GM23338 (cell line): ENCODE measurements at regions not wholly inside any gene's neighbourhood (a gene's known extent, or its start where the extent isn't known, plus 50 kb on each side); places are given as distances from the start of the nearest gene placed in this dataset.
A peak's percentile ranks its signal among the peaks of the same experiment; 100 is the strongest.

Source experiments
- ATAC-seq: fragments of 200-7000 bp; cut with Tn5 transposase; 3 replicates; pipeline ENCODE4 v1.9.1; 2020
- DNase-seq: peaks from one replicate; pipeline ENCODE4 v3.0.0-alpha.2; 2015; ENCODE audit warnings: low spot score
- H2AFZ ChIP-seq: fragments of 200-600 bp; sonication (generic); 2 replicates; pipeline ENCODE4 v1.8.0; 2016; ENCODE audit warnings: antibody characterized with exemption, mild to moderate bottlenecking, moderate library complexity
- H3F3A ChIP-seq: fragments of 200-600 bp; sonication (generic); replicated peaks from 2 replicates; pipeline ENCODE4 v1.8.0; 2017; ENCODE audit warnings: antibody characterized with exemption, mixed run types, low read depth
- H3K27ac ChIP-seq: fragments of 200-600 bp; sonication (generic); 2 replicates; pipeline ENCODE4 v1.6.1; 2016; ENCODE audit warnings: low read depth
- H3K27me3 ChIP-seq: fragments of 200-600 bp; sonication (generic); 2 replicates; pipeline ENCODE4 v1.8.0; 2016; ENCODE audit warnings: mild to moderate bottlenecking, mixed run types, moderate library complexity; ENCODE audit not compliant: insufficient read depth
- H3K36me3 ChIP-seq: fragments of 200-600 bp; sonication (generic); 2 replicates; pipeline ENCODE4 v1.8.0; 2016; ENCODE audit warnings: mild to moderate bottlenecking; ENCODE audit not compliant: insufficient read depth
- H3K4me1 ChIP-seq: fragments of 200-600 bp; sonication (generic); 2 replicates; pipeline ENCODE4 v1.8.0; 2016; ENCODE audit warnings: mild to moderate bottlenecking, moderate library complexity; ENCODE audit not compliant: insufficient read depth
- H3K4me2 ChIP-seq: fragments of 200-600 bp; sonication (generic); 2 replicates; pipeline ENCODE4 v1.7.1; 2017; ENCODE audit warnings: mixed run types
- H3K4me3 ChIP-seq: fragments of 200-600 bp; sonication (generic); 2 replicates; pipeline ENCODE4 v1.6.1; 2016; ENCODE audit warnings: mixed run types
- H3K79me2 ChIP-seq: fragments of 200-600 bp; sonication (generic); replicated peaks from 2 replicates; pipeline ENCODE4 v1.8.0; 2017; ENCODE audit warnings: mild to moderate bottlenecking; ENCODE audit not compliant: insufficient read depth
- H3K9me2 ChIP-seq: fragments of 200-600 bp; sonication (generic); 2 replicates; pipeline ENCODE4 v1.8.0; 2017; ENCODE audit not compliant: insufficient read depth
- H4K20me1 ChIP-seq: fragments of 200-600 bp; sonication (generic); replicated peaks from 2 replicates; pipeline ENCODE4 v1.8.0; 2017; ENCODE audit warnings: mild to moderate bottlenecking; ENCODE audit not compliant: insufficient read depth
- H3K27ac Mint-ChIP-seq: 2 replicates; pipeline ENCODE4 v1.8.0; 2020; ENCODE audit warnings: inconsistent platforms, mild to moderate bottlenecking, moderate library complexity, mixed read lengths
- H3K27me3 Mint-ChIP-seq: 3 replicates; pipeline ENCODE4 v1.8.0; 2022; ENCODE audit warnings: low read depth, mild to moderate bottlenecking, moderate library complexity, mixed read lengths, inconsistent platforms; ENCODE audit not compliant: insufficient read depth, poor library complexity
- H3K36me3 Mint-ChIP-seq: 3 replicates; pipeline ENCODE4 v1.8.0; 2021; ENCODE audit warnings: low read depth, mild to moderate bottlenecking, inconsistent platforms, moderate library complexity, mixed read lengths
- H3K4me1 Mint-ChIP-seq: 3 replicates; pipeline ENCODE4 v1.8.0; 2020; ENCODE audit warnings: mild to moderate bottlenecking, inconsistent platforms, mixed read lengths
- H3K4me3 Mint-ChIP-seq: 3 replicates; pipeline ENCODE4 v1.8.0; 2021; ENCODE audit warnings: moderate library complexity, mild to moderate bottlenecking, inconsistent platforms, mixed read lengths
- H3K9me3 Mint-ChIP-seq: 3 replicates; pipeline ENCODE4 v1.8.0; 2020; ENCODE audit warnings: moderate library complexity, mild to moderate bottlenecking, inconsistent platforms, mixed read lengths
- EZH2phosphoT487 ChIP-seq: fragments of 200-600 bp; sonication (generic); IDR thresholded peaks from one replicate; pipeline ENCODE4 v1.8.1; 2018; ENCODE audit warnings: antibody characterized with exemption; ENCODE audit not compliant: unreplicated experiment
- JUNB ChIP-seq: IDR thresholded peaks from one replicate; pipeline ENCODE4 v1.6.1; 2016; ENCODE audit warnings: antibody characterized with exemption; ENCODE audit not compliant: unreplicated experiment
- NANOG ChIP-seq: IDR thresholded peaks from 2 replicates; pipeline ENCODE4 v1.6.1; 2016; ENCODE audit warnings: antibody characterized with exemption, borderline replicate concordance
- POLR2AphosphoS5 ChIP-seq: IDR thresholded peaks from 2 replicates; pipeline ENCODE4 v1.6.1; 2016; ENCODE audit warnings: antibody characterized with exemption, low read depth
- ZNF114 ChIP-seq: fragments of 250-450 bp; sonication (Bioruptor Pico); IDR thresholded peaks from 2 replicates; pipeline ENCODE4 v1.5.0; 2020; ENCODE audit warnings: mild to moderate bottlenecking, moderate library complexity
- TF ChIP-seq, protein P1 (sequence below), 2 experiments: fragments of 200-600 bp in 1 of 2; sonication (generic) in 1 of 2; conservative IDR thresholded peaks; 2 replicates each; pipeline versions ENCODE4 v1.5.1 to v1.6.1; 2016 to 2017; ENCODE audit warnings: antibody characterized with exemption in 2 of 2, low read depth in 2 of 2, mild to moderate bottlenecking in 2 of 2, moderate library complexity in 1 of 2
- TF ChIP-seq, protein P2 (sequence below): IDR thresholded peaks from one replicate; pipeline ENCODE4 v1.6.1; 2018; ENCODE audit warnings: antibody characterized with exemption; ENCODE audit not compliant: unreplicated experiment
- TF ChIP-seq, protein P3 (sequence below): IDR thresholded peaks from 2 replicates; pipeline ENCODE4 v1.6.1; 2016; ENCODE audit warnings: antibody characterized with exemption

DNA sequence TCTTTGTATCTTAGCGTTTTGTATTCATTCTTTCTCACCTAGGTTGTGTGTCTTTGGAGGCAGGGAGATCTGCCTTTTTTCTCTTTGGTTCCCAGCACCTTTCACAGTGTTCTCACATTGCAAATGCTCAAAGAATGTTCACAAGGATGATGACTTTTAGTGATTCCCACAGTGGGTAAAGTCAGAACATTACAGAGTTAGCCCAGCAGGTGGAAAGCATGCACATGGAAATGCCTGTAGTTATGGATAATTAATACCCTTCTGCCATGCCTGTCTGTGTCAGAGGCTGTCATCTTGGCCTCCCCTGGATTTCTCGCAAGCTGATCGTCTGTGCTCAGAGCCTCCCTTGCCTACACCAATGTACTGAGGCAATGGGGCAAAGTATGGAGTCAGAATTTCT lies 458.9 kb downstream of the LMO4 start:
- Mint-ChIP-seq H3K4me1 (peaks cover 16% of the 10 kb centered on the region), H3K27ac (no peak overlapping the region), H3K4me3 (no peak overlapping the region), H3K36me3 (no peaks in the 10 kb centered on the region), H3K9me3 (no peaks in the 10 kb centered on the region), H3K27me3 (no peaks in the 10 kb centered on the region)
- ATAC-seq (no peak), DNase-seq (no peak)
- H4K20me1 ChIP-seq, result no peaks in the 10 kb centered on the region
- H3K79me2 ChIP-seq, result no peaks in the 10 kb centered on the region
- H2AFZ ChIP-seq, result peak overlapping the region; percentile 61; the same call in 1 of the 2 replicates
- no peak overlapping the region for H3K4me3 ChIP-seq
- no peaks in the 10 kb centered on the region for H3K27me3 ChIP-seq
- no peak overlapping the region for H3K27ac ChIP-seq
- H3K36me3 ChIP-seq, result no peaks in the 10 kb centered on the region
- no peaks in the 10 kb centered on the region for H3F3A ChIP-seq
- no peak overlapping the region for H3K4me2 ChIP-seq
- TF ChIP-seq, protein P1, sequence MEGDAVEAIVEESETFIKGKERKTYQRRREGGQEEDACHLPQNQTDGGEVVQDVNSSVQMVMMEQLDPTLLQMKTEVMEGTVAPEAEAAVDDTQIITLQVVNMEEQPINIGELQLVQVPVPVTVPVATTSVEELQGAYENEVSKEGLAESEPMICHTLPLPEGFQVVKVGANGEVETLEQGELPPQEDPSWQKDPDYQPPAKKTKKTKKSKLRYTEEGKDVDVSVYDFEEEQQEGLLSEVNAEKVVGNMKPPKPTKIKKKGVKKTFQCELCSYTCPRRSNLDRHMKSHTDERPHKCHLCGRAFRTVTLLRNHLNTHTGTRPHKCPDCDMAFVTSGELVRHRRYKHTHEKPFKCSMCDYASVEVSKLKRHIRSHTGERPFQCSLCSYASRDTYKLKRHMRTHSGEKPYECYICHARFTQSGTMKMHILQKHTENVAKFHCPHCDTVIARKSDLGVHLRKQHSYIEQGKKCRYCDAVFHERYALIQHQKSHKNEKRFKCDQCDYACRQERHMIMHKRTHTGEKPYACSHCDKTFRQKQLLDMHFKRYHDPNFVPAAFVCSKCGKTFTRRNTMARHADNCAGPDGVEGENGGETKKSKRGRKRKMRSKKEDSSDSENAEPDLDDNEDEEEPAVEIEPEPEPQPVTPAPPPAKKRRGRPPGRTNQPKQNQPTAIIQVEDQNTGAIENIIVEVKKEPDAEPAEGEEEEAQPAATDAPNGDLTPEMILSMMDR (conservative IDR thresholded peaks at IDR 0.05; ENCODE audit: low read depth in 2 of 2), result no peak
- TF ChIP-seq ZNF114 (CRISPR knock-in tag), result no peak
- TF ChIP-seq, protein P2, sequence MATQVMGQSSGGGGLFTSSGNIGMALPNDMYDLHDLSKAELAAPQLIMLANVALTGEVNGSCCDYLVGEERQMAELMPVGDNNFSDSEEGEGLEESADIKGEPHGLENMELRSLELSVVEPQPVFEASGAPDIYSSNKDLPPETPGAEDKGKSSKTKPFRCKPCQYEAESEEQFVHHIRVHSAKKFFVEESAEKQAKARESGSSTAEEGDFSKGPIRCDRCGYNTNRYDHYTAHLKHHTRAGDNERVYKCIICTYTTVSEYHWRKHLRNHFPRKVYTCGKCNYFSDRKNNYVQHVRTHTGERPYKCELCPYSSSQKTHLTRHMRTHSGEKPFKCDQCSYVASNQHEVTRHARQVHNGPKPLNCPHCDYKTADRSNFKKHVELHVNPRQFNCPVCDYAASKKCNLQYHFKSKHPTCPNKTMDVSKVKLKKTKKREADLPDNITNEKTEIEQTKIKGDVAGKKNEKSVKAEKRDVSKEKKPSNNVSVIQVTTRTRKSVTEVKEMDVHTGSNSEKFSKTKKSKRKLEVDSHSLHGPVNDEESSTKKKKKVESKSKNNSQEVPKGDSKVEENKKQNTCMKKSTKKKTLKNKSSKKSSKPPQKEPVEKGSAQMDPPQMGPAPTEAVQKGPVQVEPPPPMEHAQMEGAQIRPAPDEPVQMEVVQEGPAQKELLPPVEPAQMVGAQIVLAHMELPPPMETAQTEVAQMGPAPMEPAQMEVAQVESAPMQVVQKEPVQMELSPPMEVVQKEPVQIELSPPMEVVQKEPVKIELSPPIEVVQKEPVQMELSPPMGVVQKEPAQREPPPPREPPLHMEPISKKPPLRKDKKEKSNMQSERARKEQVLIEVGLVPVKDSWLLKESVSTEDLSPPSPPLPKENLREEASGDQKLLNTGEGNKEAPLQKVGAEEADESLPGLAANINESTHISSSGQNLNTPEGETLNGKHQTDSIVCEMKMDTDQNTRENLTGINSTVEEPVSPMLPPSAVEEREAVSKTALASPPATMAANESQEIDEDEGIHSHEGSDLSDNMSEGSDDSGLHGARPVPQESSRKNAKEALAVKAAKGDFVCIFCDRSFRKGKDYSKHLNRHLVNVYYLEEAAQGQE, result no peak
- TF ChIP-seq JUNB, result no peak
- H3K9me2 ChIP-seq, result peaks cover 21% of the 10 kb centered on the region
- H3K4me1 ChIP-seq, result peaks cover 4% of the 10 kb centered on the region; the same call in 1 of the 2 replicates

DNA sequence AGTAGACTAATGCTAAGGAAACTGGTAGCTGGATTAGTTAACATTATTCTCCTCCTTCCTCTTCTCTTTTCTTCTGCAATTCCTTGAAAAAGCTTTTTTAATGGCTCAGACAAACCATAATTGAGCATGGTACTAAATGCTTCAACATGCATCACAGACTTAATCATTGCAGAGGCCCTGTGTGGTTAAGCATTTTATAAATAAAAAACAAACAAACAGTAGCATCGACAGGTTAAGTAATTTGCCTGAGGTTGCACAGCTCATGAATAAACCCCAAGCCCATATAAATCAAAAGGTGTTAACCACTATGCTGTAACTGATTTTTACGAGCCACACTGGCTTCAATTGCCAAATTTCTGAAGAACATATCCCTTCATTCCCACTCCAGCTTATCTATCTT lies 462.1 kb downstream of the LMO4 start:
- H3K4me3 Mint-ChIP-seq, result no peak overlapping the region
- H3K4me1 Mint-ChIP-seq, result peaks cover 18% of the 10 kb centered on the region
- TF ChIP-seq, protein P3, sequence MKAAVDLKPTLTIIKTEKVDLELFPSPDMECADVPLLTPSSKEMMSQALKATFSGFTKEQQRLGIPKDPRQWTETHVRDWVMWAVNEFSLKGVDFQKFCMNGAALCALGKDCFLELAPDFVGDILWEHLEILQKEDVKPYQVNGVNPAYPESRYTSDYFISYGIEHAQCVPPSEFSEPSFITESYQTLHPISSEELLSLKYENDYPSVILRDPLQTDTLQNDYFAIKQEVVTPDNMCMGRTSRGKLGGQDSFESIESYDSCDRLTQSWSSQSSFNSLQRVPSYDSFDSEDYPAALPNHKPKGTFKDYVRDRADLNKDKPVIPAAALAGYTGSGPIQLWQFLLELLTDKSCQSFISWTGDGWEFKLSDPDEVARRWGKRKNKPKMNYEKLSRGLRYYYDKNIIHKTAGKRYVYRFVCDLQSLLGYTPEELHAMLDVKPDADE, result no peak
- TF ChIP-seq EZH2phosphoT487 (no peak), NANOG (no peak), POLR2AphosphoS5 (no peak)
- TF ChIP-seq, protein P1 (conservative IDR thresholded peaks at IDR 0.05; ENCODE audit: low read depth in 2 of 2), result no peak
- Histone ChIP-seq H3K4me2 (no peak overlapping the region), H3K79me2 (no peaks in the 10 kb centered on the region), H4K20me1 (no peaks in the 10 kb centered on the region), H3K27me3 (no peaks in the 10 kb centered on the region), H3K4me3 (no peak overlapping the region), H3K27ac (no peak overlapping the region), H3K4me1 (peaks cover 4% of the 10 kb centered on the region; the same call in 1 of the 2 replicates), H2AFZ (no peak overlapping the region), H3K9me2 (peaks cover 9% of the 10 kb centered on the region), H3K36me3 (no peaks in the 10 kb centered on the region), H3F3A (no peaks in the 10 kb centered on the region)
- DNase-seq (no peak), ATAC-seq (no peak)
- no peaks in the 10 kb centered on the region for H3K36me3 Mint-ChIP-seq
- H3K27ac Mint-ChIP-seq, result no peak overlapping the region
- no peaks in the 10 kb centered on the region for H3K27me3 Mint-ChIP-seq
- no peaks in the 10 kb centered on the region for H3K9me3 Mint-ChIP-seq
